ENCODE measurements at regions not wholly inside any gene's neighbourhood (a gene's known extent, or its start where the extent isn't known, plus 50 kb on each side); places are given as distances from the start of the nearest gene placed in this dataset.
A peak's percentile ranks its signal among the peaks of the same experiment; 100 is the strongest.
"Not testable (repeated sequence)": the region's sequence is repeated elsewhere in the genome, so short reads cannot be mapped to it uniquely, and the experiment has no call there.

DNA sequence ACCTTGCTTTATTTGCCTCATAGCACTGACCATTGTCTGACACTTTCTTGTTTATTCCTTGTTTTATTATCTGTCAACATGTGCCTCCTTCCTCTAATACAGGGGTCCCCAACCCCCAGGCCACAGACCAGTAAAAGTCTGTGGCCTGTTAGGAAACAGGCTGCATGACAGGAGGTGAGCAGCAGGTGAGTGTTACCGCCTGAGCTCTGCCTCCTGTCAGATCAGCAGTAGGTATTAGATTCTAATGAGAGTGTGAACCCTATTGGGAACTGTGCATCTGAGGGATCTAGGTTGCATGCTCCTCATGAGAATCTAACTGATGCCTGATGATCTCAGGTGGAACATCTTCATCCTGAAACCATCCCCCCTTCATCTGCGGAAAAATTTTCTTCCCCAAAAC, 228.0 kb downstream of the HINT1 start:
- Histone ChIP-seq H3K27me3 (ENCODE audit: insufficient read depth, low read length) (no peaks in the 10 kb centered on the region), H3K9ac (ENCODE audit: low read depth, low read length) (no peak overlapping the region), H3K4me1 (ENCODE audit: insufficient read depth, low read length) (peaks cover 5% of the 10 kb centered on the region; the same call in 1 of the 2 replicates), H3K36me3 (ENCODE audit: insufficient read depth, low read length) (no peaks in the 10 kb centered on the region), H3K27ac (ENCODE audit: low read depth, low read length) (no peak overlapping the region), H3K9me3 (ENCODE audit: insufficient read depth, low read depth, low read length) (no peaks in the 10 kb centered on the region), H3K4me3 (ENCODE audit: low read length) (no peak overlapping the region)
- WGBS: 77% methylated on average over 2 of the region's 2 CpGs

DNA sequence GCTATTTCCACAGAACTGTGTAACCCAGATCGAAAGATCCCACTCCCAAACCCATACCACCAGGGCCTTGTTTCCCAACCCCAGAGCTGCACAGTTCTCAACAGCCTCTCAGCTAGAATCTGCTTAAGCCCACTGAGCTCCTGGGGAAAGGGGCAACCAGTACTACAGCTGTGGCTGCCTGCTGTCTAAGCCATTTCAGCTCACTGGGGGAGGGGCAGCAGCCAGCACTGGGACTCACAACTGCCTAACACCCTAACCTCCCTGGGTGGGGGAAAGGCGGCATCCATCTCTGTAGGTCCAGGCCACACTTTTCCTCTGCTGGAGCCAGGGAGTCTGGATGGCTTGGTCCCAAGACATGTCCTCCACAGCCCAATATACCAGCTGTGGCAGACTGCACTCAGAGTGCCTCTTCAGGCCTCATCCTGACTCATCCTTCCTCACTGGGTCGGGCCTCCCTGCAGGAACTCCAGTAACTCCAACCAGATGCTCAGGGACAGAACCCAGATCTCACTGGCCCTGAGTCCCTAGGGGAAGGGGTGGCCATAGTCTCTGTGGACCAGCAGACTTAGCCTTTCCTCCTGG, 241.4 kb downstream of the HINT1 start:
- H3K27me3 ChIP-seq (ENCODE audit: insufficient read depth, low read length): no peaks in the 10 kb centered on the region
- no peaks in the 10 kb centered on the region for H3K36me3 ChIP-seq (ENCODE audit: insufficient read depth, low read length)
- no peak overlapping the region for H3K4me3 ChIP-seq (ENCODE audit: low read length)
- H3K9ac ChIP-seq (ENCODE audit: low read depth, low read length): no peak overlapping the region
- no peaks in the 10 kb centered on the region for H3K4me1 ChIP-seq (ENCODE audit: insufficient read depth, low read length)
- 94% methylated on average over 3 of the region's 3 CpGs for WGBS
- H3K27ac ChIP-seq (ENCODE audit: low read depth, low read length): no peak overlapping the region
- H3K9me3 ChIP-seq (ENCODE audit: insufficient read depth, low read depth, low read length): no peaks in the 10 kb centered on the region

DNA sequence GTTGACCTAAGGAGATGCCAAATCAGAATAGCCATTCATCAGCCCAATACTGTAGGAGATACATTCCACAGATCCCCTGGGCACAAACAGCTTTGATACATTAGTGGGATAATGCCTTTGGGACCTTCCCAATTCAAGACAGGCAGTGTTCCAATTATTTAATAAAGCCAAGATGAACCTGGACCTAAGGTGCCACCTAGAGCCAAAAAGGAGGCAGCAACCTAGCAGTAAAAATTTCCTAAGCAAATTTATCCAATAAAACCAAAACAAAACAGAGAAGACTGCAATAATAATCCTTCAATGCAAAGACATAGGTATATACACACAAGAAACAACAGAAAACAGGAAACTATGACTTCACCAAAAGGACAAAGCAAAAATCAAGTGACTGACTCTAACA, 253.0 kb downstream of the HINT1 start:
- Histone ChIP-seq H3K27ac (ENCODE audit: low read depth, low read length) (no peak overlapping the region), H3K9ac (ENCODE audit: low read depth, low read length) (no peak overlapping the region), H3K36me3 (ENCODE audit: insufficient read depth, low read length) (no peaks in the 10 kb centered on the region), H3K27me3 (ENCODE audit: insufficient read depth, low read length) (no peaks in the 10 kb centered on the region), H3K9me3 (ENCODE audit: insufficient read depth, low read depth, low read length) (no peaks in the 10 kb centered on the region), H3K4me3 (ENCODE audit: low read length) (no peak overlapping the region), H3K4me1 (ENCODE audit: insufficient read depth, low read length) (peaks cover 10% of the 10 kb centered on the region)

DNA sequence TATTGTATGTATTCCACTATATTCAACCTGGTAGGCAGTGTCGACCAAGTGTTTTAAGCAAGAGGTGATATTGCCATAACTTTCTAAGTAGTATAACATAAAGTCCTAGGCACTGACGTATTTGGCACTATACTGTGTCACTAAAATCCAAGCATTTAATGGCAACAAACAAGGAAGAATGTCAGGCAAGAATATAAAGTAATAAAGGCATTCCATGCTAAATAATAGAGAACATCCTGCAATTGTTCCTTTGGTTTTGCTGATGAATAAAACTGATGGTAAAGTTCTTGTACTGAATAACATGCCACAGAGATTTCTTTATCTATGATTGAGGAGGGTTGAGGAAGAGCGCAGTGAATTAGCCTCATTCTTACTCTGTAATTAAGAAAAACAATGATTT, 256.9 kb downstream of the HINT1 start:
- Histone ChIP-seq H3K27me3 (ENCODE audit: insufficient read depth, low read length) (no peaks in the 10 kb centered on the region), H3K9ac (ENCODE audit: low read depth, low read length) (no peak overlapping the region), H3K4me3 (ENCODE audit: low read length) (no peak overlapping the region), H3K9me3 (ENCODE audit: insufficient read depth, low read depth, low read length) (no peaks in the 10 kb centered on the region), H3K4me1 (ENCODE audit: insufficient read depth, low read length) (peaks cover 10% of the 10 kb centered on the region), H3K27ac (ENCODE audit: low read depth, low read length) (no peak overlapping the region), H3K36me3 (ENCODE audit: insufficient read depth, low read length) (no peaks in the 10 kb centered on the region)
- WGBS: 90% methylated on average over 1 of the region's 3 CpGs

DNA sequence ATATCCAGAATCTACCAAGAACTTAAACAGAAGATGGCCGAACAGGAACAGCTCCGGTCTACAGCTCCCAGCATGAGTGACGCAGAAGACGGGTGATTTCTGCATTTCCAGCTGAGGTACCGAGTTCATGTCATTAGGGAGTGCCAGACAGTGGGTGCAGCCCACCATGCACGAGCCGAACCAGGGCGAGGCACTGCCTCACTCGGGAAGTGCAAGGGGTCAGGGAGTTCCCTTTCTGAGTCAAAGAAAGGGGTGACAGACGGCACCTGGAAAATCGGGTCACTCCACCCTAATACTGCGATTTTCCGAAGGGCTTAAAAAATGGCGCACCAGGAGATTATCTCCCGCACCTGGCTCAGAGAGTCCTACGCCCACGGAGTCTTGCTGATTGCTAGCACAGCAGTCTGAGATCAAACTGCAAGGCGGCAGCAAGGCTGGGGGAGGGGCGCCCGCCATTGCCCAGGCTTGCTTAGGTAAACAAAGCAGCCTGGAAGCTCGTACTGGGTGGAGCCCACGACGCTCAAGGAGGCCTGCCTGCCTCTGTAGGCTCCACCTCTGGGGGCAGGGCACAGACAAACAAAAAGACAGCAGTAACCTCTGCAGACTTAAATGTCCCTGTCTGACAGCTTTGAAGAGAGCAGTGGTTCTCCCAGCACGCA, 267.4 kb downstream of the HINT1 start:
- H3K4me3 ChIP-seq (ENCODE audit: low read length): peak overlapping the region; percentile 55
- not testable (repeated sequence) for H3K9me3 ChIP-seq (ENCODE audit: insufficient read depth, low read depth, low read length); H3K36me3 ChIP-seq (ENCODE audit: insufficient read depth, low read length); H3K27me3 ChIP-seq (ENCODE audit: insufficient read depth, low read length); H3K27ac ChIP-seq (ENCODE audit: low read depth, low read length); H3K4me1 ChIP-seq (ENCODE audit: insufficient read depth, low read length)
- peak overlapping the region; percentile 75 for H3K9ac ChIP-seq (ENCODE audit: low read depth, low read length)
- WGBS: 56% methylated on average over 24 of the region's 24 CpGs

DNA sequence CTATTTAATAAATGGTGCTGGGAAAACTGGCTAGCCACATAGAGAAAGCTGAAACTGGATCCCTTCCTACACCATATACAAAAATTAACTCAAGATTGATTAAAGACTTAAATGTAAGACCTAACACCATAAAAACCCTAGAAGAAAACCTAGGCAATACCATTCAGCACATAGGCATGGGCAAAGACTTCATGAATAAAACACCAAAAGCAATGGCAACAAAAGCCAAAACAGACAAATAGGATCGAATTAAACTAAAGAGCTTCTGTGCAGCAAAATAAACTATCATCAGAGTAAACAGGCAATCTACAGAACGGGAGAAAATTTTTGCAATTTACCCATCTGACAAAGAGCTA, 267.9 kb downstream of the HINT1 start:
- H3K4me1 ChIP-seq (ENCODE audit: insufficient read depth, low read length); H3K27ac ChIP-seq (ENCODE audit: low read depth, low read length); H3K9me3 ChIP-seq (ENCODE audit: insufficient read depth, low read depth, low read length); H3K27me3 ChIP-seq (ENCODE audit: insufficient read depth, low read length); H3K36me3 ChIP-seq (ENCODE audit: insufficient read depth, low read length): not testable (repeated sequence)
- WGBS: 86% methylated on average over 2 of the region's 2 CpGs
- Histone ChIP-seq H3K4me3 (ENCODE audit: low read length) (peak overlapping the region; percentile 55), H3K9ac (ENCODE audit: low read depth, low read length) (peak overlapping the region; percentile 75)

DNA sequence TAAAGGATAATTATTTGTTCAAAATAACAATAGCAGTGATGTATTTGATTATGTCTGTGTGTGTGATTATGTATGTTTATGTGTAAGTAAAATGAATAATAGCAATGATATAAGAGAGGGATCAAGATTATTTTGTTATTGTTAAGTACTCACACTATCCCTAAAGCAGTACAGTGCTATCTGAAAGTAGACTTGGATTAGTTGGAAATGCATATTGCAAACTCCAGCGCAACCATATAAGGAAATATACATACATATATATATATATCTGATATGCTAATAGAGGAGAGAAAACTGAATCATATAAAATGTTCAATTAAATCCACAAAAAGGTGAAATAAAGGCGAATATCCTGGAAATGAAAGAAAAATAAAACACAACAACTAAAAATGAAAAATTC, 268.4 kb downstream of the HINT1 start:
- Histone ChIP-seq H3K36me3 (ENCODE audit: insufficient read depth, low read length) (no peaks in the 10 kb centered on the region), H3K9me3 (ENCODE audit: insufficient read depth, low read depth, low read length) (0 out of 2 replicates have a peak, but pooled peaks cover 3% of the 10 kb centered on the region), H3K27me3 (ENCODE audit: insufficient read depth, low read length) (no peaks in the 10 kb centered on the region), H3K4me1 (ENCODE audit: insufficient read depth, low read length) (no peaks in the 10 kb centered on the region), H3K27ac (ENCODE audit: low read depth, low read length) (no peak overlapping the region), H3K4me3 (ENCODE audit: low read length) (no peak overlapping the region), H3K9ac (ENCODE audit: low read depth, low read length) (no peak overlapping the region)
- WGBS: no CpG with 5 or more reads among the region's 2 CpGs

DNA sequence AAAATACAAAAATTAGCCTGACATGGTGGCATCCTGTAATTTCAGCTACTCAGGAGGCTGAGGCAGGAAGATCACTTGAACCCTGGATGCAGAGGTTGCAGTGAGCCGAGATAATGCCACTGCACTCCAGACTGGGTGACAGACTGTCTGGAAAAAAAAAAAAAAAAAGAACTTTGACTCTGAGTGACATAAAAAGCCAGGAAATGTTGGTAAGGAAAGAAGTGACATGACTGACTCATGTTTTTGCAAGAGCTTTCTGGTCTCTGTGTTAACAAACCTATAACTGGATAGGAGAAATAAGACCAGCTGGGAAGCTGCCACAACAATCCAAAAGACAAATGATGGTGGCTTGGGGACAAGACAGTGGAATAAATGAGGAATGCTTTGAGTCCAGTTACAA, 272.1 kb downstream of the HINT1 start:
- Histone ChIP-seq H3K4me1 (ENCODE audit: insufficient read depth, low read length) (no peaks in the 10 kb centered on the region), H3K27ac (ENCODE audit: low read depth, low read length) (no peak overlapping the region), H3K27me3 (ENCODE audit: insufficient read depth, low read length) (no peaks in the 10 kb centered on the region), H3K36me3 (ENCODE audit: insufficient read depth, low read length) (no peaks in the 10 kb centered on the region), H3K4me3 (ENCODE audit: low read length) (no peak overlapping the region), H3K9ac (ENCODE audit: low read depth, low read length) (no peak overlapping the region), H3K9me3 (ENCODE audit: insufficient read depth, low read depth, low read length) (0 out of 2 replicates have a peak, but pooled peaks cover 3% of the 10 kb centered on the region)
- WGBS: 92% methylated on average over 1 of the region's 1 CpG

DNA sequence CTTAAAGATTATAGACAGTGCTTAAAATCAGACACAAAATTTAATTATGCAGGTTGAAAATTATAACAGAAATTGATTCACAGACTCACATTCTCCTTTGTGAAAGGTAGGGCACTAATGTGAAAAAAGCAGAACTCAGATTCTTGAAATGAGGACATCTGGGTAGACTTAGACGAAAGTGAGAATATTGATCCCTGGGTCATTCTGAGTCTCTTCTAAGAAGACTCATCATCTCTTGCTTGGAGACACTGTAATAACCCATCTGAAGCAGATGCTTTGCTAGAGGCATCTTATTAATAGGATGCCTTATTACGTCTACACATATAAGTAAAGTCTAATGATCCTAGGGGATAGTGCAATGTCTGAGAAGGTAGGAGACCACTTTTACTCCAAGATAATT, 274.4 kb downstream of the HINT1 start:
- no peak overlapping the region for H3K4me3 ChIP-seq (ENCODE audit: low read length)
- 100% methylated on average over 2 of the region's 2 CpGs for WGBS
- no peaks in the 10 kb centered on the region for H3K27me3 ChIP-seq (ENCODE audit: insufficient read depth, low read length)
- H3K36me3 ChIP-seq (ENCODE audit: insufficient read depth, low read length): no peaks in the 10 kb centered on the region
- 0 out of 2 replicates have a peak, but pooled peaks cover 3% of the 10 kb centered on the region for H3K9me3 ChIP-seq (ENCODE audit: insufficient read depth, low read depth, low read length)
- peaks cover 8% of the 10 kb centered on the region; the same call in 1 of the 2 replicates for H3K4me1 ChIP-seq (ENCODE audit: insufficient read depth, low read length)
- H3K27ac ChIP-seq (ENCODE audit: low read depth, low read length): no peak overlapping the region
- no peak overlapping the region for H3K9ac ChIP-seq (ENCODE audit: low read depth, low read length)

DNA sequence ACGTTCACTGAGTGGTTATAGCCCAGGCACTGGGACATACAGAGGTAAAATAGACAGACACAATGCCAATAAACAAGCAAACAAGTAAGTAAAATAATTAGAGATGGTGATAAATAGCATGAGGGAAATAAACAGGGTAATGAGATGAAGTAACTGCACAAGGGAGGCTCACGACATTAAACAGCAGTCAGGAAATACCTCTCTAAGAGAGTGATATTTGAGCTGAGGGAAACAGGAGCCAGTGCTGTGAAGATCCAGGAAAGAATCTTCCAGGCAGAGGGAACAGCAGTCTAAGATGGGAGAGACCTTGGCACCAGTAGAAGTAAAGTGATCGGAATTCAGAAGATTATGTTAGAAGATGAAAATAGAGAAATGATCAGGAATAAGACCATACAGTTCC, 279.4 kb downstream of the HINT1 start:
- peaks cover 20% of the 10 kb centered on the region; the same call in 1 of the 2 replicates for H3K4me1 ChIP-seq (ENCODE audit: insufficient read depth, low read length)
- 88% methylated on average over 3 of the region's 3 CpGs for WGBS
- H3K4me3 ChIP-seq (ENCODE audit: low read length): no peak overlapping the region
- H3K27me3 ChIP-seq (ENCODE audit: insufficient read depth, low read length): no peaks in the 10 kb centered on the region
- no peaks in the 10 kb centered on the region for H3K36me3 ChIP-seq (ENCODE audit: insufficient read depth, low read length)
- no peak overlapping the region for H3K27ac ChIP-seq (ENCODE audit: low read depth, low read length)
- H3K9me3 ChIP-seq (ENCODE audit: insufficient read depth, low read depth, low read length): no peaks in the 10 kb centered on the region
- H3K9ac ChIP-seq (ENCODE audit: low read depth, low read length): no peak overlapping the region

DNA sequence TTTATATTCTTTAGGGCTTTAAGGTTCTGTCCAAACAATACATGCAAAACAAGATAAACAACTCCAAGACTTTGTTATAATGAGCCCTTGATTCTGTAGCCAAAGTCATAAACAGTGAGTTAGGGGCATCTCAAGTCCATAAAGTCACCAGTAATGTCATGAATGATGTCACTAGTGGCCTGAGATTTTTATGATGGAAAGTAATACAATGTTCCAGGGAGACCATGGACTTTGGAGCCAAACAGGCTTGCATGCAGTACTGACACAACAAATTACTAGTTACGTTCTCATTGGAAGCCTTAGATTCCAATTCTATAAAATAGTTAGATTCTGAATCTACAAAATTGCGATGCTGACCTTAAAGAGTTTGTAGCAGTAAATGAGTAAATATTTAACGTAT, 280.0 kb downstream of the HINT1 start:
- no peak overlapping the region for H3K27ac ChIP-seq (ENCODE audit: low read depth, low read length)
- H3K4me1 ChIP-seq (ENCODE audit: insufficient read depth, low read length): peaks cover 20% of the 10 kb centered on the region; the same call in 1 of the 2 replicates

DNA sequence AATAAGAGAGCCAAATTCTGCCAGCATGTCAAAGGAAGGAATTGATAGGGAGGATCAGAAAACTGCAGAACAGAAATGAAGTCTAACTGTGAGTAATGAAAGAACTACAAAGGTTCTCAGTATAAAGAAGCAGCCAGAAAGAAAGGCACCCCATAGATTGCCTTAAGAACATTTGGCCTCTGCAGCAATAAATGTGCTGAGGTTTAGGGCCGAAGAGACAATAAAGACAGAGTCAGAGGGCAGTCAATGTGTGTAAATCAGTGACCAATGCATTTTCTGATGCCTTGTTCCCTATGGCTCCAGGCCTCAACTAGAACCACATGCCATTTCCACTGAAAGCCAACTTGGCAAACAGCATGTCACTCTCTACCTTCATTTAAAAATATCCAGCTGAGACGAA, 281.0 kb downstream of the HINT1 start:
- Histone ChIP-seq H3K27ac (ENCODE audit: low read depth, low read length) (no peak overlapping the region), H3K36me3 (ENCODE audit: insufficient read depth, low read length) (no peaks in the 10 kb centered on the region), H3K4me1 (ENCODE audit: insufficient read depth, low read length) (peaks cover 20% of the 10 kb centered on the region; the same call in 1 of the 2 replicates), H3K4me3 (ENCODE audit: low read length) (no peak overlapping the region), H3K27me3 (ENCODE audit: insufficient read depth, low read length) (no peaks in the 10 kb centered on the region), H3K9me3 (ENCODE audit: insufficient read depth, low read depth, low read length) (no peaks in the 10 kb centered on the region), H3K9ac (ENCODE audit: low read depth, low read length) (no peak overlapping the region)
- 80% methylated on average over 2 of the region's 2 CpGs for WGBS

More for the DNA sequence above, 280.0 kb downstream of the HINT1 start:
- H3K9me3 ChIP-seq (ENCODE audit: insufficient read depth, low read depth, low read length): no peaks in the 10 kb centered on the region
- 100% methylated on average over 1 of the region's 3 CpGs for WGBS
- H3K27me3 ChIP-seq (ENCODE audit: insufficient read depth, low read length): no peaks in the 10 kb centered on the region
- H3K36me3 ChIP-seq (ENCODE audit: insufficient read depth, low read length): no peaks in the 10 kb centered on the region
- H3K9ac ChIP-seq (ENCODE audit: low read depth, low read length): no peak overlapping the region
- H3K4me3 ChIP-seq (ENCODE audit: low read length): no peak overlapping the region
